Activated naive CD8-positive, alpha-beta T cell treated with anti-CD3 and anti-CD28 coated beads, Interleukin-2, amount 10 ng/mL, durations not matched to agents 7 days and 5 days (primary cell): ENCODE measurements at regions not wholly inside any gene's neighbourhood (a gene's known extent, or its start where the extent isn't known, plus 50 kb on each side); places are given as distances from the start of the nearest gene placed in this dataset.

Experiments
- ATAC-seq: fragments of 150-1000 bp; cut with Tn5 transposase; one replicate; pipeline ENCODE4 v1.10.0; 2021; ENCODE audit warnings: low read depth, moderate library complexity
- POLR2A ChIA-PET: fragments of 350-600 bp; sonication (Branson Sonifier 250); formaldehyde crosslinking; loops from one replicate; lab custom pipeline; 2021; ENCODE audit warnings: antibody characterized with exemption; lab: Charles Lee
- DNase-seq: peaks from one replicate; pipeline ENCODE4 v3.0.0; 2021
- H3K27ac Mint-ChIP-seq: one replicate; pipeline ENCODE4 v1.8.0; 2022; ENCODE audit warnings: mild to moderate bottlenecking, mixed read lengths
- H3K27me3 Mint-ChIP-seq: one replicate; pipeline ENCODE4 v1.8.0; 2022; ENCODE audit warnings: mild to moderate bottlenecking, moderate library complexity, mixed read lengths
- H3K36me3 Mint-ChIP-seq: one replicate; pipeline ENCODE4 v1.8.0; 2021; ENCODE audit warnings: mild to moderate bottlenecking, mixed read lengths
- H3K4me1 Mint-ChIP-seq: one replicate; pipeline ENCODE4 v1.8.0; 2021; ENCODE audit warnings: mixed read lengths
- H3K4me3 Mint-ChIP-seq: one replicate; pipeline ENCODE4 v1.8.0; 2022; ENCODE audit warnings: mild to moderate bottlenecking, moderate library complexity, mixed read lengths
- H3K9me3 Mint-ChIP-seq: one replicate; pipeline ENCODE4 v1.8.0; 2021; ENCODE audit warnings: mixed read lengths

- no peaks in the 10 kb centered on the region for H3K4me1 Mint-ChIP-seq
- no peaks in the 10 kb centered on the region for H3K36me3 Mint-ChIP-seq
- peaks cover 4% of the 10 kb centered on the region for H3K27me3 Mint-ChIP-seq
- DNase-seq: no peak
- POLR2A ChIA-PET: no interaction called here
- no peak for ATAC-seq
- no peaks in the 10 kb centered on the region for H3K9me3 Mint-ChIP-seq
- H3K27ac Mint-ChIP-seq: no peak overlapping the region
- no peak overlapping the region for H3K4me3 Mint-ChIP-seq
Observed at GRCh38 chr19:31147234-31147633, 202.0 kb downstream of the TSHZ3 start.

- ATAC-seq (no peak), DNase-seq (no peak)
- H3K4me3 Mint-ChIP-seq: no peak overlapping the region
- H3K27me3 Mint-ChIP-seq: peaks cover 2% of the 10 kb centered on the region
- H3K4me1 Mint-ChIP-seq: no peaks in the 10 kb centered on the region
- H3K27ac Mint-ChIP-seq: no peak overlapping the region
- POLR2A ChIA-PET: no interaction called here
- no peaks in the 10 kb centered on the region for H3K9me3 Mint-ChIP-seq
- H3K36me3 Mint-ChIP-seq: no peaks in the 10 kb centered on the region
Observed at GRCh38 chr19:31146546-31147183, 202.6 kb downstream of the TSHZ3 start.

GRCh38 chr19:31146015-31146414 lies 203.2 kb downstream of the TSHZ3 start:
- no peaks in the 10 kb centered on the region for H3K4me1 Mint-ChIP-seq
- DNase-seq (no peak), ATAC-seq (no peak)
- H3K36me3 Mint-ChIP-seq: no peaks in the 10 kb centered on the region
- no peaks in the 10 kb centered on the region for H3K9me3 Mint-ChIP-seq
- no peak overlapping the region for H3K4me3 Mint-ChIP-seq
- H3K27ac Mint-ChIP-seq: no peak overlapping the region
- POLR2A ChIA-PET: no interaction called here
- peaks cover 2% of the 10 kb centered on the region for H3K27me3 Mint-ChIP-seq

GRCh38 chr19:31145007-31145406 lies 204.2 kb downstream of the TSHZ3 start:
- POLR2A ChIA-PET: no interaction called here
- Mint-ChIP-seq H3K4me3 (no peak overlapping the region), H3K36me3 (no peaks in the 10 kb centered on the region), H3K27ac (no peak overlapping the region), H3K27me3 (peaks cover 2% of the 10 kb centered on the region), H3K4me1 (no peaks in the 10 kb centered on the region), H3K9me3 (no peaks in the 10 kb centered on the region)
- DNase-seq: no peak
- no peak for ATAC-seq

GRCh38 chr19:31144075-31144870 lies 205.0 kb downstream of the TSHZ3 start:
- POLR2A ChIA-PET: no interaction called here
- Mint-ChIP-seq H3K27ac (no peak overlapping the region), H3K27me3 (peaks cover 2% of the 10 kb centered on the region), H3K9me3 (no peaks in the 10 kb centered on the region), H3K4me1 (no peaks in the 10 kb centered on the region), H3K36me3 (no peaks in the 10 kb centered on the region), H3K4me3 (no peak overlapping the region)
- DNase-seq: no peak
- ATAC-seq: no peak

- no peak overlapping the region for H3K27ac Mint-ChIP-seq
- no peak for DNase-seq
- POLR2A ChIA-PET: no interaction called here
- ATAC-seq: no peak
- H3K4me1 Mint-ChIP-seq: no peaks in the 10 kb centered on the region
- peaks cover 2% of the 10 kb centered on the region for H3K27me3 Mint-ChIP-seq
- no peak overlapping the region for H3K4me3 Mint-ChIP-seq
- no peaks in the 10 kb centered on the region for H3K36me3 Mint-ChIP-seq
- no peaks in the 10 kb centered on the region for H3K9me3 Mint-ChIP-seq
Observed at GRCh38 chr19:31141301-31141700, 207.9 kb downstream of the TSHZ3 start.

- Mint-ChIP-seq H3K36me3 (no peaks in the 10 kb centered on the region), H3K27ac (no peak overlapping the region), H3K9me3 (no peaks in the 10 kb centered on the region), H3K27me3 (peaks cover 2% of the 10 kb centered on the region), H3K4me3 (no peak overlapping the region), H3K4me1 (no peaks in the 10 kb centered on the region)
- ATAC-seq: no peak
- POLR2A ChIA-PET: no interaction called here
- DNase-seq: no peak
Observed at GRCh38 chr19:31140717-31141116, 208.5 kb downstream of the TSHZ3 start.

- Mint-ChIP-seq H3K4me1 (no peaks in the 10 kb centered on the region), H3K9me3 (no peaks in the 10 kb centered on the region), H3K4me3 (no peak overlapping the region), H3K36me3 (no peaks in the 10 kb centered on the region), H3K27me3 (peaks cover 7% of the 10 kb centered on the region), H3K27ac (no peak overlapping the region)
- ATAC-seq: no peak
- DNase-seq: no peak
- POLR2A ChIA-PET: no interaction called here
Observed at GRCh38 chr19:31139871-31140505, 209.2 kb downstream of the TSHZ3 start.

GRCh38 chr19:31138077-31138476 lies 211.2 kb downstream of the TSHZ3 start:
- H3K4me1 Mint-ChIP-seq: no peaks in the 10 kb centered on the region
- H3K27me3 Mint-ChIP-seq: peaks cover 14% of the 10 kb centered on the region
- H3K9me3 Mint-ChIP-seq: no peaks in the 10 kb centered on the region
- no peak overlapping the region for H3K27ac Mint-ChIP-seq
- ATAC-seq (no peak), DNase-seq (no peak)
- POLR2A ChIA-PET: no interaction called here
- no peaks in the 10 kb centered on the region for H3K36me3 Mint-ChIP-seq
- no peak overlapping the region for H3K4me3 Mint-ChIP-seq

GRCh38 chr19:31135841-31136240 lies 213.4 kb downstream of the TSHZ3 start:
- H3K27ac Mint-ChIP-seq: no peak overlapping the region
- ATAC-seq: no peak
- POLR2A ChIA-PET: no interaction called here

GRCh38 chr19:31132753-31133110 lies 216.5 kb downstream of the TSHZ3 start:
- POLR2A ChIA-PET: no interaction called here
- Mint-ChIP-seq H3K27me3 (peaks cover 14% of the 10 kb centered on the region), H3K4me1 (no peaks in the 10 kb centered on the region), H3K9me3 (peaks cover 2% of the 10 kb centered on the region), H3K4me3 (no peak overlapping the region), H3K27ac (no peak overlapping the region), H3K36me3 (no peaks in the 10 kb centered on the region)
- DNase-seq (no peak), ATAC-seq (no peak)

More at GRCh38 chr19:31135841-31136240, 213.4 kb downstream of the TSHZ3 start:
- no peak for DNase-seq
- no peaks in the 10 kb centered on the region for H3K9me3 Mint-ChIP-seq
- peaks cover 14% of the 10 kb centered on the region for H3K27me3 Mint-ChIP-seq
- H3K36me3 Mint-ChIP-seq: no peaks in the 10 kb centered on the region
- H3K4me1 Mint-ChIP-seq: no peaks in the 10 kb centered on the region
- no peak overlapping the region for H3K4me3 Mint-ChIP-seq

GRCh38 chr19:31128291-31128690 lies 220.9 kb downstream of the TSHZ3 start:
- H3K4me3 Mint-ChIP-seq: no peak overlapping the region
- H3K9me3 Mint-ChIP-seq: peaks cover 2% of the 10 kb centered on the region
- H3K4me1 Mint-ChIP-seq: no peaks in the 10 kb centered on the region
- no peak for ATAC-seq
- H3K36me3 Mint-ChIP-seq: no peaks in the 10 kb centered on the region
- H3K27me3 Mint-ChIP-seq: peaks cover 3% of the 10 kb centered on the region
- POLR2A ChIA-PET: no interaction called here
- DNase-seq: no peak
- H3K27ac Mint-ChIP-seq: no peak overlapping the region

GRCh38 chr19:31127134-31127967 lies 221.9 kb downstream of the TSHZ3 start:
- ATAC-seq: no peak
- no peak overlapping the region for H3K27ac Mint-ChIP-seq
- POLR2A ChIA-PET: no interaction called here
- H3K4me3 Mint-ChIP-seq: no peak overlapping the region
- H3K36me3 Mint-ChIP-seq: no peaks in the 10 kb centered on the region
- no peaks in the 10 kb centered on the region for H3K4me1 Mint-ChIP-seq
- H3K9me3 Mint-ChIP-seq: peaks cover 2% of the 10 kb centered on the region
- no peak for DNase-seq
- H3K27me3 Mint-ChIP-seq: peaks cover 3% of the 10 kb centered on the region
